OCI-LY7 (cell line): ENCODE measurements at regions not wholly inside any gene's neighbourhood (a gene's known extent, or its start where the extent isn't known, plus 50 kb on each side); places are given as distances from the start of the nearest gene placed in this dataset.

Experiments
- EZH2phosphoT487 ChIP-seq: fragments of 200-600 bp; sonication (generic); IDR thresholded peaks from 2 replicates; pipeline ENCODE4 v1.6.1; 2018; ENCODE audit warnings: low read depth, borderline replicate concordance, mild to moderate bottlenecking, mixed run types, antibody characterized with exemption, low read length, moderate library complexity, mixed read lengths
- TF ChIP-seq, protein P1 (sequence below): fragments of 200-600 bp; sonication (generic); conservative IDR thresholded peaks from 2 replicates; pipeline ENCODE4 v1.5.1; 2014; ENCODE audit warnings: mild to moderate bottlenecking, antibody characterized with exemption, low read length, moderate library complexity, mixed read lengths

DNA sequence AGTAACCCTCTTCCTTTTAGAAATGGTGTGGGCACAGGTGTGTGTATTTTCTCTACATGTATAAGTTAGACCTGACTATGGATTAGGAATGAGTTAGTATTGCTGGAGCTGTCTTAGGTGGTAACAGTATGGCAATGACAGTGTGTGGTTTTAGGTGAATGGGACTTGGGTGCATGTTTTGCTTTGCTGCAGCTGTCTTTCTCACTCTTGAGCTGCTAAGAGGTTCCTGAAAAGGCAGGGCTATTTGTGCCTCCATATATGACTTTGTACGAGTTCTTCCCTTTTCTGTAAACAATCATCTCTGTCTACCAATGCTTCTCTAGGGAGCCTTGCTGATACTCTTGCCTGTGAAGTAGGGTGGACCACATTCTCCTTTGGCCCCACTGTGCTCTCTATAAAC is 234.8 kb upstream of the HHIP start:
- TF ChIP-seq, protein P1, sequence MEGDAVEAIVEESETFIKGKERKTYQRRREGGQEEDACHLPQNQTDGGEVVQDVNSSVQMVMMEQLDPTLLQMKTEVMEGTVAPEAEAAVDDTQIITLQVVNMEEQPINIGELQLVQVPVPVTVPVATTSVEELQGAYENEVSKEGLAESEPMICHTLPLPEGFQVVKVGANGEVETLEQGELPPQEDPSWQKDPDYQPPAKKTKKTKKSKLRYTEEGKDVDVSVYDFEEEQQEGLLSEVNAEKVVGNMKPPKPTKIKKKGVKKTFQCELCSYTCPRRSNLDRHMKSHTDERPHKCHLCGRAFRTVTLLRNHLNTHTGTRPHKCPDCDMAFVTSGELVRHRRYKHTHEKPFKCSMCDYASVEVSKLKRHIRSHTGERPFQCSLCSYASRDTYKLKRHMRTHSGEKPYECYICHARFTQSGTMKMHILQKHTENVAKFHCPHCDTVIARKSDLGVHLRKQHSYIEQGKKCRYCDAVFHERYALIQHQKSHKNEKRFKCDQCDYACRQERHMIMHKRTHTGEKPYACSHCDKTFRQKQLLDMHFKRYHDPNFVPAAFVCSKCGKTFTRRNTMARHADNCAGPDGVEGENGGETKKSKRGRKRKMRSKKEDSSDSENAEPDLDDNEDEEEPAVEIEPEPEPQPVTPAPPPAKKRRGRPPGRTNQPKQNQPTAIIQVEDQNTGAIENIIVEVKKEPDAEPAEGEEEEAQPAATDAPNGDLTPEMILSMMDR: no peak
- TF ChIP-seq EZH2phosphoT487: no peak
